GM18505 (cell line): ENCODE measurements at regions not wholly inside any gene's neighbourhood (a gene's known extent, or its start where the extent isn't known, plus 50 kb on each side); places are given as distances from the start of the nearest gene placed in this dataset.
"Not testable (repeated sequence)": the region's sequence is repeated elsewhere in the genome, so short reads cannot be mapped to it uniquely, and the experiment has no call there.

ENCODE experiments used
- ATAC-seq: cut with Tn5 transposase; IDR thresholded peaks from one replicate; pipeline ENCODE4 v1.9.1; 2021; ENCODE audit not compliant: unreplicated experiment
- POLR2A ChIP-seq: IDR thresholded peaks from 4 replicates; pipeline ENCODE4 v1.6.1; 2011; ENCODE audit warnings: borderline replicate concordance; ENCODE audit not compliant: insufficient read depth, insufficient read length; ENCODE audit errors: extremely low read depth

GRCh38 chr10:2915412-2915811, 151.9 kb upstream of the PFKP start:
- ATAC-seq: no peak
- no peak for TF ChIP-seq POLR2A

GRCh38 chr10:2914741-2915140, 152.6 kb upstream of the PFKP start:
- no peak for ATAC-seq
- TF ChIP-seq POLR2A: no peak

GRCh38 chr10:2913474-2913873, 153.9 kb upstream of the PFKP start:
- TF ChIP-seq POLR2A: no peak
- ATAC-seq: no peak

GRCh38 chr10:2910656-2911055, 156.7 kb upstream of the PFKP start:
- ATAC-seq: no peak
- TF ChIP-seq POLR2A: no peak

- no peak for TF ChIP-seq POLR2A
These were observed 157.4 kb upstream of the PFKP start for GRCh38 chr10:2909921-2910320.

GRCh38 chr10:2908851-2909630, 158.3 kb upstream of the PFKP start:
- no peak for TF ChIP-seq POLR2A
- no peak for ATAC-seq

More at GRCh38 chr10:2909921-2910320, 157.4 kb upstream of the PFKP start:
- ATAC-seq: no peak

- ATAC-seq: no peak
- TF ChIP-seq POLR2A: no peak
These were observed 160.4 kb upstream of the PFKP start for GRCh38 chr10:2906974-2907373.

- no peak for TF ChIP-seq POLR2A
- no peak for ATAC-seq
These were observed 161.5 kb upstream of the PFKP start for GRCh38 chr10:2905851-2906250.

- no peak for TF ChIP-seq POLR2A
These were observed 166.8 kb upstream of the PFKP start for GRCh38 chr10:2900530-2900929.

GRCh38 chr10:2899246-2899951, 167.9 kb upstream of the PFKP start:
- ATAC-seq: no peak
- no peak for TF ChIP-seq POLR2A

More at GRCh38 chr10:2900530-2900929, 166.8 kb upstream of the PFKP start:
- no peak for ATAC-seq

- TF ChIP-seq POLR2A: no peak
- no peak for ATAC-seq
These were observed 168.9 kb upstream of the PFKP start for GRCh38 chr10:2898509-2898860.

- no peak for ATAC-seq
- TF ChIP-seq POLR2A: no peak
These were observed 169.5 kb upstream of the PFKP start for GRCh38 chr10:2897619-2898508.

GRCh38 chr10:2896334-2896733, 171.0 kb upstream of the PFKP start:
- ATAC-seq: not testable (repeated sequence)
